ENCODE measurements at regions not wholly inside any gene's neighbourhood (a gene's known extent, or its start where the extent isn't known, plus 50 kb on each side); places are given as distances from the start of the nearest gene placed in this dataset.

DNA sequence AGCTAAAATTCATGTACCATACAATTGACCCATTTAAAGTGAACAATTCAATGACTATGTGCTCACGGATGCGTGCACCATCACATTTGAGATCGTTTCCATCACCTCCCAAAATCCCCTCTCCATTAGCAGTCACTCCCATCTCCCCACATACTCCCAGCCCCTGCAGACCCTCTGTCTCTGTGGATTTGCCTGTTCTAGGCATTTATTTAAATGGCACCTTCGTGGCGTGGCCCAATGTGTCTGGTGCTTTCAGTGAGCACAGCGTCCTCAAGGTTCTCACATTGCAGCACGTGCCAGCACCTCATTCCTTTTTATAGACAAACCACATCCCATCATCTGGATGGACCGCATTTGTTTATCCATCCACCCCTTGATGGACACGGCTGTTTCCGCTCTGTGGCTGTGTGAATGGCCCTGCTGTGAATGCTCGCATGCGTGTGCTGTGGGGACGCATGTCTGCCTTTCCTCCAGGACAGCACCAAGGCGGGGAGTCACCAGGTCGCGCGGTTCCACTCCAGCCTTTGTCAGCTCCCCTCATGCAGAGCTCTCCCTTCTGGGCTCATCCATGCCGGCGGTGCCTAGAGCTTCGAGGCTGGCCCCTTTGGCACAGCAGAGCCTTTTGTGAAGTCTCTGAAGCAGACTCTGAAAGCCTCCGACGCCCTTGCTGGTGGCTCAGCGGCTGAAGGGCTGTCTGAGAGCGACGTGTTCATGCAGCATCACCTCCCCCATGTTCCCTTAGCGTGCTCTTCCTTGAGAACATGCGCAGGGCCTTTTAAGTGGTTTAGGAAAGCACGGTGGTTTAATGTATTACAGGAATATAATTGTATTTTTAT is 184.4 kb downstream of the KIF26A start:
- DNase-seq, result no peak

DNA sequence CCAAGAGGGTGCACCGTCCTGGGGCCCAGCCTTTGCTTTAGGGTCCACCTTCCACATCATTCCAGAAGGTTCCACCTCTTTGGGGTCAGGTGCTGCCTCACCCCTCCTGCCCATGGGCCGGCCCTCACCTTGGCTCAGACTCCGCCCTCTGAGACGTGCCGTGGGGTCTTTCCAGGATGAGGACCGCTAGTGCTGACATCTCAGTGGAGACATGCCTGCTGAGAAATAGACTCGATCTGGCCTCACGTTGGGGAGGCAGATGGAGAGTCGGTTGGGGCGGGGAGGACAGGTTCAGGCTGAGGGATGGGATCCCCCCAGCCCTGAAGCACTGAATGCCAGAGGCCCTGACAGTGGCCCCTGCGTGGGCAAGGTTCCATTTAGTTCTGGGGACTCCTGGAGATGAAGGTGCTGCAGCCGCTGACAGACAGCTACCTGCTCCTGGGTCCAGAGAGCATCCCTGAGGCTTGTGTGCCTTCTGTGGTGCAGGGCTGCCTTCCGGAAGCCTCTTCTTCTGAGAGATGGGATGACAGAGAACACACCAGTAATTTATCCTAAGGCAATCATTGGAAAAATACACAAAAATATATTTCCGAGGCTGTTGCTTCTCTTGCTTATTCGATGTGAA is 185.3 kb downstream of the KIF26A start:
- DNase-seq, result no peak

DNA sequence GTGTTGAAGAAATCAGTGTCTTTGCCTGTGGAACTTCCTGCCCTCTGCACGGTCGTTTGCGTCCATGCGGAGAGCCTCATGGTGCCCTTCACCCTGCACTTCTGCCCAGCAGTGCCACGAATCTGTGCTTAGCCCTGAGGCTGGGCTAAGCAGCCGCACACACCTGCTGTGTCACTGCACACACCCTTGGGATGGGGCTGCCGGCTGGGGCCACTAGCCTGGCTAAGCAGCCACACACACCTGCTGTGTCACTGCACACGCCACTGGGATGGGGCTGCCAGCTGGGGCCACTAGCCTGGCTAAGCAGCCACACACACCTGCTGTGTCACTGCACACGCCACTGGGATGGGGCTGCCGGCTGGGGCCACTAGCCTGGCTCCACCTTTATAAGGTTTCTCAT is 188.5 kb downstream of the KIF26A start:
- DNase-seq, result no peak

DNA sequence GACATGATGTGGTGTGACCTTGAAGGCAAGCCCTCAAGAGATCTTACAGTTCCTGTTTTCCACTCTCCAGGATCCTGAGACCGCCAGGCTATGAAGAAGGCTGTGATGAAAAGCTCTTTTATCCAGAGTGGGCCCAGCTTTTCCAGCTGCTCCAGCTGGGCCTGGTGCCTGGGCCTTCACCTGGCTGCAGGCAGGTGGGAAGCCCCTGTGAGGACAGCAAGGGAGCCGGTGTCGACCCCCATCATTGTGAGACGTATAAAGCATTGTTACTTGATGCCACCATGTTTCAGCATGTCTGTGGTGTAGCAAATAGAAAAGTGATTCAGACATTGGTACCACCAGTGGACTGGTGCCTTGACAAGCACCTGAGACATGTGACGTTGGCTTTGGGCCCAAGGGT is 190.2 kb downstream of the KIF26A start:
- DNase-seq, result no peak

DNA sequence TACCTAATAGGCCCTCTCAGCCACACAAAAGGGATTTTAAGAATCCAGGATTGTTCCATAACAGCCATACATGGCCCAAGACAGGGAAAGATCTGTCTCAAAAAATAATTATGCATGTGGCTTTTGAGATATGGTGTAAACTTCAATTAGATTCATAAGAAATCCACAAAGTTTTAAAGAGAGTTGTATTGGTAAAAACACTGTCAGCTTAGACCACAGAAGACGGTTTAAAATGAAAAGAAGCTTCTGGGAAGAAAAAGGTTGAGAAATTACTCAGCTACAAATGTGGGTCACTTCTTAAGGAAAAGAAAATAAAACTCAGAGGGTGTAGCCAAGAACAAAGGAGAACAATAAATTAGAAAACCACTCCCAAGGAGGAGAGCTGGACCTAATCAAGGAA is 191.4 kb downstream of the KIF26A start:
- no peak for DNase-seq

DNA sequence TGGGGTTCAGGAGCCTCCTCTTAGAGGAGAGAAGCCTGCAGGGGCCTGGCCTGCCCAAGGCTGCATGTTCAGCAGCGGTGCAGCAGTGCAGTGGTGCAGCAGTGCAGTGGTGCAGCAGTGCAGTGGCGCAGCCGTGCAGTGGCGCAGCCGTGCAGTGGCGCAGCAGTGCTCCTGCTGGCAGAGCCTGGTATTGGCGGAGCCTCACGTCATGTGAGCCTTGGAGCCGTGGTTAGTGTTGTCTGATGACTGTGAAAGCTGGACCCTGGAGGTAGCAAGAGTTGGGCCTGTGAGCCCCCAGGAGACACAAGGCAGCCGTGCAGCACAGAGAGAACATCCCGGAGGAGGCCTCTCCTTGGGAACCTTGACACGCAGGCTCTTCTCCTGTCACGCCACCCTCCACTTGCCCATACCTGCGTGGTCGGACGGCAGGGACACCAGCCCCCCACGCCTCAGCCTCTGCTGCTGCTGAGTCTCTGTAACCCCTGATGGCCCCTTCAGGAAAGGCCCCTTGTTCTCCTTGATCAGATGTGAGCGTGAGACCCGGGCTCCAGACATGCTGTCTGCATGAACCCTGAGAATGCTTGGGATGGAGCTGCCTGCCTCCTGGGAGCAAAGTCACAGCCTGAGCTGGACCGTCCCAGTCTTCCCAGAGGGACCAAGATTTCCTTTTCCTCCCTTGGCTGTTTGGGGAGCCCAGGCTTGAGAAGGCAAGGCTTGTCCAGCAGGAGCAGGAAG is 193.7 kb downstream of the KIF26A start:
- no peak for DNase-seq

DNA sequence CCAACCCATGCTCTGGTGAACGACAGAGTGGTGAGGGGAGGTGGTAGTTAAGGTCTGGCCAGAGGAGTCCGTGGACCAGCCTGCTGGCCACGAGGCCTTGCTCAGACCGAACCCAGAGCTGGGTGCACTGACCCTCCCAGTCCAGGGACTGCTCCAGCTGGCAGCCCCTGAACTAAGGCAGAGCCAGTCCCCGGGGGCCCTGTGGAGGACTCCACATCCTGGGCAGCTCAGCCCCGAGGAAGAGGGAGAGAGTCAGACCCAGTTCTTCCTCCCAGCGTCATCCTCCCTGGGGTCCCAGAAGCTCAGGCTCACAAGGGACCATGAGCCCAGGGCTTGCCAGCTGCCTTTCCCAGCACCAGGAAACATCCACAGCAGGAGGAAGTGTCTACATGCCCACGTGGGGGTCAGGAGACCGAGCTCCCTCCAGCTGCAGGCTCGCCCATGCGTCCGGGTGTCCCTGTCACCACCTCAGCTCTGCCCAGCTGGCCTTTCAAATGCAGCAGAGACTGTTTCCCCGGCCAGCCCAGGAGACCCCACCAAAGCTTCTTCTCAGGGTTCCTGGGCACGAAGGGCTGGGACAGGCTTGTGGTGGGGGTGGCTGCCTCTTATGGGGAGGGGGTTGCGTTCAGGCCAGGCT is 194.4 kb downstream of the KIF26A start:
- no peak for DNase-seq

DNA sequence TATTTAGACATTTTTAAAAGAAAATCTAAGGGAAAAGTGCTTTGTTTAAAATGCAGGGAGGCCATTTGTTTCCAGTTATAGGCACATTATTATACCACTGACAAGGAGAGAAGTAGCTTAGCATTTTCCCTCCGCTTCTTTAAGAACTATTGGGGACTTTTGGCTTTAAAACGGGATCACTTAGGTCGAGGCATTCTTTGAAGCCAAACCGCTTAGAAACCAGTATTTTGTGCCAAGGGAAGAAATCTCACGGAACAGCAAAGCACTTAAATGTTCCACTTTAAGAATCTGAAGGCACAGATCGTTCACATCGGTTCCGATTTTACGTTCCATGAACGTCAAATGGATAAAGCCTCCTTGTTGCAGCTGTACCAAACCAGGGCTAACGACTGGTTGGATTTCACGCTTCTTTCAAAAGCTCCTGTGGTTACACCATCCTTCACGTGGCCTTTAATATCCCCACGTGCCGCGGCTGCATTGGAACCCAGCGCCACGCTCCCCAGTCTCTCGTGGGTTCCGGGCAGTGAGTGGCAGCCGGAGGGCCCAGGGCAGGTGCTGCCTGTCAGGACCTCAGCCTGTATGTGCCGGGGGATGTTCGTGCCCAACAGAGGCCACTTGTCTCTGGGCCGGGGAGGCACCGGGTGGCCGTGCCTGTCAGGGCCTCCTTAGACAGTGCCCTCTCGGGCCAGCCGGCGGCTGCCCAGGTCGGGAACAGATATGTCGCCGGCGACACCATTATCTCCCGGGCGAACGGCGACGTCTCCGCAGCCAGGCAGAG is 195.4 kb downstream of the KIF26A start:
- no peak for DNase-seq

DNA sequence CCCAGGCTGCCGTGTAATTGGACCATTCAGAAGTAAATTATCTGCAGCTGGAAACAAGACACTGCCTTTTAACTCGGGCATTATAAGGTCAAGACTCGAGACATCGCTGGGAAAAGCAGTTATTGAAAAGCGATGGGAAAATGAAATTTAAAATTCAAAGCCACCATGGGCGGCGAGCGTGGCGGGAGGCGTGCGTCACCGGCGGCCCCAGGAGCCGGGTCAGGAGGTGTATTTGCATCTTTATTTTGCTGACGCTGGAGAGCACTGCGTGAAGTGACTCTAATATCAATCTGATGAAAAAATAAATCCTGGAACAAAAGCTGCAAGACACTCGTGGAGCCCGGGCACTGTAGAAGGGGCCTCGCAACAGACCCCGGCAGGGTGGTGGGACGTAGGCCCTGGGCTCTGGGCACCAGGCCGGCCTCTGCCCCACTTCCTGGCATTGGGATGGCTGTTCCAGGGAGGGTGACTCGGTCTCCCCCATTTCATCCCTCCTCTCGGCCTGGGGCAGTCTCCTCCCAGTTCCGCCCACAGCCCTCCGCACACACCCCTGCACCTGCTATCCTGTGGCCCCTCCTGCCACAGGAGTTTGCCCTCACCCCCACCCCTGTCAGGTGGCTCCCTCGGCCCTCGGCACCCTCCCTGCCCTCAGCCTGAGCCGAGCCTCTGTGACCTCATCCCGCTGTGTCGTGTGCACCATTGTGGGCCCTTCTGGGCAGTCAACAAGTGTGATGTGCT is 196.2 kb downstream of the KIF26A start:
- DNase-seq, result no peak

DNA sequence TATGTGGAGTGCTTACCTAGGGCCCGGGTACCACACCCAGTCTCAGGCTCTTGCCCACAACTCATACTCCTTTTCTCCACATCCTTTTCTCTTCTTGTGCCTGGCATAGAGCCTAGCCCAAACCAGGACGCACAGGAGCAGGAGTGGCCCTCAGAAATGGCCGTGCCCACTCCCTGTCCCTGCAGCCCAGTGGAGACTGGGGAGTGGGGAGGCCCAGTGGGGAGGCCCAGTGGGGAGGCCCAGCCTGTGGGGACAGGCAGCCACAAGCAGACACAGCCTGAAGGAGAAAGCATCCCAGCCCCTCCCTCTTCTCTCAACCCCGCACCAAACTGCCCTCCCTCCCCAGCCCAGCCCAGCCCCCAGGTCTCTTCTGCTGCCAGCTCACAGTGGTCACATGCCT is 196.8 kb downstream of the KIF26A start:
- no peak for DNase-seq

DNA sequence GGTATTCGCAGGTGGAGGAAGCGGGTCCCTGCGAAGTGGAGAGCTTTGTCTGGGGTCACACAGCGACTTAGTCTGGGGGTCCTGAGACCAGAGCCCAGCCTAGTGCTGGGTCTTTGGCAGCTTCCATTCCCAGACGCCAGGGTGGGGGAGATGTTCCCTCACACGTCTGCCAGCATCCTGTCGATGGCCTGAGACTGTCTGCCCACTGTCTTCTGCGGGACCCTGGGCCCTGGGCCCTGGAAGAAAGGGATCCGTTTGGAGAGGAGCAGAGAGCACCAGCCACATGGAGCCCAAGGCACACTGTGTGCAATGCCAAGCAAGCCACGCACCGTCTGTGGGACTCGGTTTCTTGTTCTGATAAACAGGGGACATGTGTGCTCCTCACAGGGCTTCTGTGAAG is 197.2 kb downstream of the KIF26A start:
- no peak for DNase-seq

DNA sequence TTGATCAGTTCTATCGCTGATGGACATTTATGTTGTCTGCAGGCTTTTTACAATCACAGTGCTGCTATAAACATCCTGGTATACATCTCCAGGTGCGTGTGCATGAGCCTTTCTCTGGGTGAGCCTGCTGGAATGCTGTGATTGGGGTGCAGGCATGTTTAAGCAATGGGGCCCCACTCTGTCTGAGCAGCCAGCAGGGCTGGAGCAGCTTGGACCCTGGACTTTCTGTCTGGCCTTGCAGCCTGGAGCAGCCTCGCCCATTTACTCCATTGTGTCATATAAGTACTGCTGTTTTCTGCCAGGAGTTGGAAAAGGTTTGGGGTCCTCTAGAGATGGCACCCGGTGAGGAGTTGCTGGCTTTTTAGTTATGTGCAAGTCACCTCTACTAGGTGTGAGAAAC is 199.0 kb downstream of the KIF26A start:
- no peak for DNase-seq

DNA sequence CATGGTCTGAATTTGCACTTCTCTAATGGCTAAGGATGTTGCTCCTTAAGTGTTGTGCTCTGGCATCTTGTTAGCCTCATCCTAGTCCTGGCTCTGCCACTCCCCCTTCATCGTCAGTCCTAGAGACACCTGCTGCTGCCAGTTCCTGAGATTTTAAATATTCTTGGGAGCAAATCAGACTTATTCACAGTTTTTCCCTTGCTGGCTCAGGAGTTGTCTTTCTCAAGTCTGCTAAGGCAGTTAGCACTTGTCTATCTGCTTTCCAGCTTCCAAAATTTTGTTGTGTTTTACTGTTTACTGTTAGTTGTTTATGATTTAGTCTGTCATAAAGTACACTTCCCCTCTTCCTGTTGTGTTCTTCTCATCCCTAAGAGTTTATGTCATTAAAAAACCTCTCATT is 201.0 kb downstream of the KIF26A start:
- DNase-seq, result no peak

DNA sequence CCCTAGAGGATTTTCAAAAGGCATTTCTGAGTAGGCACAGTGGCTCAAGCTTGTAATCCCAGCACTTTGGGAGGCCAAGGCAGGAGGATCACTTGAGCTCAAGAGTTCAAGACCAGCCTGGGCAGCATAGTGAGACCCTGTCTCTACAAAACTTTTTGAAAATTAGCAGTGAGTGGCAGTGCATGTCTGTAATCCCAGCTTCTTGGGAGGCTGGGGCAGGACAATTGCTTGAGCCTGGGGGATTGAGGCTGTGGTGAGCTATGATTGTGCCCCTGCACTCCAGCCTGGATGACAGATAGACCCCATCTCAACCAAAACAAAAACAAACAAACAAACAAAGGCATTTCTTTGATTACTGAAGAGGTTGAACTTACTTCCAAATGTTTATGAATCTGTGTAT is 201.4 kb downstream of the KIF26A start:
- no peak for DNase-seq

DNA sequence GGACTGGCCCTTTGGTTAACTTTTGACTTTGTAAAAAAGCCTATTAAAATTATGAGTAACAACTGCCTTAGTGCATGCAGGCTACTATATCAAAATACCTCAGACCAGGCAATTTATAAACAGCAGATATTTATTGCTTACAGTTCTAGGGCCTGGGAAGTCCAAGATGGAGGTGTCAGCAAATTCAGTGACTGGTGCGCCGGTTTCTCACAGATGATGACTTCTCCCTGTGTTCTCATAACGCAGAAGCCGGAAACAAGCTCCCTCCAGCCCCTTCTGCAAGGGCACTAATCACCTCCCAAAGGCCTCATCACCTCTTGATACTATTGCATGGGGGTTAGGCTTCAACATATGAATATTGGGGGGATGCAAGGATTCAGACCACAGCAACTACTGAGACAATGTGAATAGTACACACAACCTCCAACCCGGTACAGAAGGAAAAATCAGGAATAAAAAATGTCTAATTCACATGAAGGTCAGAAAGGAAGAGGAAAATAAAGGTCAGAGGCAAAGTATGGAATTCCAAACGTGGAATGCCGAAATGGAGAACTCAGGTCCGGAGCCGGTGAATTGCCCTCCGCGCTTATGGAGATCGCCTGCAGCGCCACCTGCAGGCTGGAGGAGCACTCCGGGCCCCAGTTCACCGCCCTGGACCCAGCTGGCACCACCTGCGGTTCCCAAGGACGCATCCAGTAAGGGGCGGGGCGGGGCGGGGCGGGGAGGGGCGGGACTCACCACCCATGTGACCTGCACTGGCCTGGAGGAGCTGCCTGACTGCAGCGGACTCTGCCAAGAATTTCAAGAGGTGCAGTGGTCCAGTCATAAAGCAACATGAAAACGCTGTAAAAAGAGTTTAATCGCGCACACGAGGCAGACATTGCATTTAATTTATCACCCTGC is 203.4 kb downstream of the KIF26A start:
- no peak for DNase-seq

DNA sequence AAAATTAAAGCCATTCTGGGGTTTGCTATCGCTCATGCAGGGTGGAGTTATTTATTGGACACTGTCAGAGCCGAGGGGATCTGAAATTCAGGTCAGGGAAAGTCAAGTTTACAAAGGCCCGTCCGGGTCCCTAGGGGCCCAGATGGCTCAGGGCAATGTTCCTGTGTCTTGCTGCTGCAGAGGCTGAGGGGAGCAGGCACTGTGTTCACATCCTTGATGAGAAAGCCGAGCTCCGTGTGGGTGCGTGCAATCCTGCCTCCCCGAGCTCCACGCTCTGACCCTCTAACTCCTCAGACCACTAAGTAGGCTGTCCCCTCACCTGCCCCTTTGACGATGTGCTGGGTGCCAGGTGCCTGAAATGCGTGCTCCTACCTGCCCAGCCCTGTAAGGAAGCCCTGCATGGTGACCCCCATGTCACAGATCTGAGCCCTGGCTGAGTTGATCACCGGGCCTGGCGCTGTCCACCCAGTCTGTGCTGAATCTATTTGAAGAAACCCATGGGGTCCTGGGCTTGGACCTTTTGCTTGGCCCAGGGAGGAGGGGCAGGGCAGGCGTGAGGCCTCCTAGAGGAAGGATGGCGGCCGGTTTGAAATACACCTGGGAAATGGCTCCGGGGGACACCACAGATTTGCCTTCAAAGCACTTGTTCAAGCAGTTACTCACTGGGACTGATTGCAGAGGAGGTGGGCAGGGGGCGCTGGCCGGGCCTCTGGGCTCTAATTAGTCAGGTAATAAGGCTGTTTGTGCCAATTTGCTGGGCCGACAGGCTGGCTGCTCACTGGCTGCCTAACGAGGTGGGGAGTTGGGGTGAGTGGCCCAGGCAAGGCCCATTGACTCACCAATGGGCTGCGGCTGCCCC is 204.3 kb downstream of the KIF26A start:
- DNase-seq, result no peak

DNA sequence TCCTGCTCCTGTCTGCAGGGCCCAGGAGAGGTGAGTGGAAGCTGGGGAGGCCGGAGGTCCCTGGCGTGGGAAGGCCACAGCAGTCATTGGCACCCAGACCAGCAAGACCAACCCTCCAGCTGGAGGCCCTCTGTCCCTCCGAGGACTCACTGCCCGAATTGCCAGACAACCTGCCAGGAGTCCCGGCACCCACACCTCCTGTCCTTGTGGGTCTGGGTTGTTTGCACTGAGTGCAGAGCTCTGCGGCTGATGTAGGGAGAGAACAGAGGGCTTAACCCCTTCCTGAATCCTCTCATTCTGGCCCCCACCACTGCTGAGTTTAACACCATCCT is 204.9 kb downstream of the KIF26A start:
- no peak for DNase-seq

DNA sequence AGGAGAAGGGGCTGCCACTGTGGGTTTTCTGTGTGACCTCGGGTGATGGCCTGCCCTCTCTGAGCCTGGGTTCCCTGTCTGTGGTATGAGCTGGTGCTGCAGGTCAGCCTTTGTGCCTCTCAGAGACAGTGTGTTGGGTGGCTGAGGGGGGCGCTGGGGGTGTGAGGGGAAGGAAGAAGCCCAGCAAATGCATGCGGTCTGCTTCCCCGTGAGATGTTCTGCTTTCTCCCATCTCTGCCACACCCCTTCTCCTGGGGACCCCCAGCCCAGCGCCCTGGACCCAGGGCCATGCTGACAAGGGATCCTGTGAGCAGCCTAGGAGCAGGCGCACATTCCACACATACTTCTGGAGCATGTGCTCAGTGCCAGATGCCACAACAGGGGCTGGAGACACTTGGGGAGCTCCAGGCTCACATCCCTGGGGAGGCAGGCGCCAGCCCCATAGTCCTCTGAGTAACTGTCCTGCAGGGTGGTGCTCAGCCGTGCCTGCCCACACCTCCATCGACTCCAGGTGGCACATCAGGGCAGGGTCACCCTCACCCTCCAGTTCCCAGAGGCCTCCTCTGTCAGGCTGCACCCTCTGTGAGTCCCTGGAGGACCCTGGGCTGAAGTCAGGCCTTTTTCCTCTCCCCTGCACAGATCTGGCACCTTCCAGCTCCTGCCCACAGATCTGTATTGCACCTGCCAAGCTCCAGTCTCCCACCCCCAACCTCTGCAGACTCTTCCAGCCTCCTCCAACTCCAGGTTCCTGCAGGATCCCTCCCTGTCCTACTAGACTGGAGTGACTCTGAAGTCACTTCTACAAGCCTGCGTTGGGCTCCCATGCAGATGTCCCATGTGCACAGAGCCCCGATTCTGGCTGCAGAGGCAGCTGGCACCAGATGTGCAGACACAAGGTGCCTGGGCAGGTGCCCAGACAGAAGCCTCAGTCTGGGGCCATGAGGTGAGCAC is 205.6 kb downstream of the KIF26A start:
- no peak for DNase-seq
